GM19025 (cell line): ENCODE measurements at regions not wholly inside any gene's neighbourhood (a gene's known extent, or its start where the extent isn't known, plus 50 kb on each side); places are given as distances from the start of the nearest gene placed in this dataset.
A peak's percentile ranks its signal among the peaks of the same experiment; 100 is the strongest.

Source experiments
- ATAC-seq: cut with Tn5 transposase; IDR thresholded peaks from one replicate; pipeline ENCODE4 v1.9.1; 2021; ENCODE audit warnings: mild to moderate bottlenecking, low read depth, moderate library complexity; ENCODE audit not compliant: unreplicated experiment

- ATAC-seq: no peak
Observed at GRCh38 chr6:130314271-130314670, 51.5 kb upstream of the TMEM200A start.

DNA sequence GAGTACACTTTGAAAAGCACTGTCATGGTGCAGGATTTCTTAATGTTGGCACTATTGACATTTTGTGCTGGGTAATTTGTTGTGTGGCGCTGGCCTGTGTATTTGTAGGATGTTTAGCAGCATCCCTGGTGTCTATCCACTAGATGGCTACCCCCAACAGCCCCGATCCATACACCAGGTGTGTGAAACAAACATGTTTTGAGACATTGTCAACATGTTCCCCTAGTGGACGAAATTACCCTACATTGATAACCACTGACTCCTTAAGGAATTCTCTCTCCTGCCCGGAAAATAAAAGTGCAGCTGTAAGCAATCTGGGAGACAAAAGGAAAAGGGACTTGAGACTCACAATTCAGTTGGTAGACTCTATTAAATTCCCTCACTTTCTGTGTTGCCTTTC, 52.6 kb upstream of the TMEM200A start:
- ATAC-seq: no peak

DNA sequence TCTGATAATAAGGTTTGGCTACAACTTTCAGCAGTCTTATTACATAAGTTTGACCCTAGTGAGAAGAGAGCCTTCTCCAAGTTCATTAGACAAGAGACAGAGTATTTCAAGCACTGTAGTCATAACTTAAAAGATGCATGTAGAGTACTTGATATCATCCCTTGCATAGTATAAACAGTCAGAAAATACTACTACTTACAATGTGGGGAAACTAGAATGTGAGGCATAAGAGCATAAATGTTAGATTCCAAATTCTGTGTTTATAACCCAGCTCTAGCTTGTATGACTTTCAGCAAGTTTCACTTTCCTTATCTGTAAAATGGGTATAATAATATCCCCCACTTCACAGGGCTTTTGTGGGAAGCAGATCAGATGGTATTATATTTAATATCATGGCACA, 56.8 kb upstream of the TMEM200A start:
- ATAC-seq: no peak

DNA sequence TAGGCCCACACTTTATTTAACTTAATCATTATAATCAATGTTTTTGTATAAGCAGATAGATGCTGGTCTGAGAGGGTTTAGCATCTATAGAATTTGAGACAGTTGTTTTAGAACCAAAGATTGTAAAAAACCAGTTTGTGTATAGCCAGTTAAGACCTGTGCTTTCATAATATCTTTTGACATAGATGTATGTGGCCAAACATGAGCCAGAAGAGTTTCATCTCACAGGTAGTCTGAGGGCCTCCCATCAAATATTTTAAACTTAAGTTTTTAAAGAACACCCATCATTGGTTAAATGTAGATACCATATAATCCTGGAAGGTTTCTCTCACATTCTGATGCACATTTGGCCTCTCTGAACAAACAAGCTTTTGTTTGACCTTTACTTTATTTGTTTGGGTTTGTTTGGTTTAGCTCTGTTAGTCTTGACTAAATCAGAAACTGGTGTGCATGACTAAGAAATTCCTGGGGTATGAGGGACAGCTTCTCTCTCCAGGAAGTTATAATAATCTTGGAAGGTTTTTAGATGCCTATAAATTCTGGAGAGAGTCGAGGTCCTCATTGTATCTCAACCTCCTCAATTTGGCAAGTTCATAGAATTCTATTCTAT, 58.0 kb upstream of the TMEM200A start:
- no peak for ATAC-seq

DNA sequence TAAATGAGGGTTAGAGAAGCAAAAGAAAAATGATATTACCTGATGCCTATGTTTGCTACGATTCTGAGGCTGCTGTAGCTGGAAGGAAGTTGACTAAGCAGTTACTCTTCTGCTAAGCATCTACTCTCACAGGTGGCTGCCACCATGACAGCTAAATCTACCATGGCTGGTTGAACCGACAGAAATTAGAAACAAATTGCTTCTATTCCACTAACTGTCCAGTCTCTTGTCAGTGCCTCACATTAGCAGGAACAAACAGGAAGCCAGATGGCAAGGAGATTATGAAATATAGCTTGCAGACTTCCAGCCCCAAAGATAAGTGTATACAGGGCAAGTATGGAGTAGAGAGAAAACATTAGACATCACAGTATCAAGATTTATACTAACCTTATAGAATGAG, 59.4 kb upstream of the TMEM200A start:
- ATAC-seq: no peak

GRCh38 chr6:130303431-130303830, 62.4 kb upstream of the TMEM200A start:
- ATAC-seq: no peak

GRCh38 chr6:130298258-130298657, 67.6 kb upstream of the TMEM200A start:
- no peak for ATAC-seq

DNA sequence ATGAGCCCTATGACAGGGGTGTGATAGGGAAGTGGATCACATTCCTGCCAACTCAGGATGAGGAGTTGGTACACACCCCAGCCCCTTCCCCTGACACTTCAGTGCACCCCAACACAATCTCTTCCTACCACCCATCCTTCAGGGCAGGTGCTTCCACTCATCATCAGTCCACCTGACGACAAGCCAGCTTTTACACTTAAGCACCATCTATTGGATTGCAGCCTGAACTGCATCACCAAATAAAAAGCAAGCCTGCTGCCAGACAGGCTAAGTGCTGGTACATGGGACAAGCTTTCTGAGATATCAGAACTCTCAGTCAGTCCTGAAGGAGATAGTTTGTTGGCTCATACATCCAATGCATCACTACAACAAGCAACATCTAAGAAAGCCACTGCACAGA, 69.0 kb upstream of the TMEM200A start:
- ATAC-seq: no peak

- peak; percentile 75 for ATAC-seq
Observed at GRCh38 chr6:130293800-130294199, 71.0 kb upstream of the SAMD3 start.

DNA sequence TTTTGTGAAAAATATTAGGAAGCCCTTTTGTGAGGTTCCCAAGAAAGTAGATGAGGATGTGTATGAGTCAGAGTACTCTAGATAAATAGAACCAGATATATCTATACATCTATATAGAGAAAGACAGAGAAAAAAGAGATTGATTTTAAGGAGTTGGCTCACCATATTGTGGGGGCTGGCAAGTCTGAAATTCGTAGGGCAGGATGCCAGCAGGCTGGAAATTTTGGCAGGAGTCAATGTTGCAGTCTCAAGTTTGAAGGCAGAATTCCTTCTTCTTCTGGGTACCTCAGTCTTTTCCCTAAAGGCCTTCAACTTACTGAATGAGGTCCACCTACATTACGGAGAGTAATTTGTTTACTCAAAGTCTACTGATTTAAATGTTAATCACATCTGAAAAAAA, 65.3 kb upstream of the SAMD3 start:
- ATAC-seq: no peak

- ATAC-seq: peak; percentile 75
Observed at GRCh38 chr6:130282234-130282995, 59.7 kb upstream of the SAMD3 start.

- no peak for ATAC-seq
Observed at GRCh38 chr6:130276507-130276906, 53.8 kb upstream of the SAMD3 start.

DNA sequence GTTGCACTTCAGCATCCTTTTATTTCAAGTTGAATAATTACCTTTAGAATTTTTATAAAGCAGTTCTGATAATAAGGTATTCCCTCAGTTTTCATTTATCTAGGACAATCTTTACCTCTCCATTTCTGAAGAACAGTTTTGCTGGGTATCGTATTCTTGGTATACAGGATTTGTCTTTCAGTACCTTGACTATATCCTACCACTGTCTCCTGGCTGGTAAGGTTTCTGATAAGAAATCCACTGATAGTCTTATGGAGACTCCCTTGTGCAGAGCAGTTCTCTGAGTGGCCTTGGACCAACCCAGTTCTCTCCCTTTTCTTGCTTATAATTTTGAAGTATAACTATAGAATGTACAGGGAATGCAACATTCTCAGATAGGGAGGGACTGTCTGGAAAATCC, 51.3 kb upstream of the SAMD3 start:
- ATAC-seq: no peak
